K562 (cell line): ENCODE measurements at regions not wholly inside any gene's neighbourhood (a gene's known extent, or its start where the extent isn't known, plus 50 kb on each side); places are given as distances from the start of the nearest gene placed in this dataset.
A peak's percentile ranks its signal among the peaks of the same experiment; 100 is the strongest.

Source experiments
- HMBOX1 ChIP-seq: sonication (generic); IDR thresholded peaks from 2 replicates; pipeline ENCODE4 v1.6.1; 2016
- IRF2 ChIP-seq: sonication (generic); formaldehyde crosslinking; IDR thresholded peaks from 2 replicates; pipeline ENCODE4 v1.8.1; 2022; ENCODE audit warnings: mild to moderate bottlenecking, missing genetic modification reagents
- MECOM ChIP-seq: fragments of 250-450 bp; sonication (Bioruptor Pico); IDR thresholded peaks from 2 replicates; pipeline ENCODE4 v1.8.0; 2022; ENCODE audit warnings: inconsistent platforms
- MYC ChIP-seq, 2 experiments: fragments of 250-450 bp in 1 of 2; sonication (Bioruptor Pico) in 1 of 2; IDR thresholded peaks; 2 replicates each; pipeline versions ENCODE4 v1.5.1 to v1.6.1; 2012 to 2021; ENCODE audit warnings: low read depth in 2 of 2, borderline replicate concordance in 1 of 2, improper control_type of control experiment in 1 of 2, low read length in 1 of 2, mild to moderate bottlenecking in 1 of 2, moderate library complexity in 1 of 2
- NFYB ChIP-seq: IDR thresholded peaks from 2 replicates; pipeline ENCODE4 v1.6.1; 2011; ENCODE audit warnings: mild to moderate bottlenecking, moderate library complexity; ENCODE audit not compliant: insufficient read length; ENCODE audit errors: extremely low read depth
- PKNOX1 ChIP-seq: fragments of 450-650 bp; IDR thresholded peaks from 2 replicates; pipeline ENCODE4 v1.6.1; 2016
- PYGO2 ChIP-seq: fragments of 450-650 bp; IDR thresholded peaks from 2 replicates; pipeline ENCODE4 v1.6.1; 2016; ENCODE audit warnings: mild to moderate bottlenecking, missing genetic modification characterization, moderate library complexity, missing compliant biosample characterization
- RAD51 ChIP-seq: fragments of 450-650 bp; IDR thresholded peaks from 2 replicates; pipeline ENCODE4 v1.7.1; 2016; ENCODE audit warnings: low read depth, mild to moderate bottlenecking, borderline replicate concordance
- REST ChIP-seq, 2 experiments: fragments of 450-650 bp; formaldehyde crosslinking in 1 of 2; IDR thresholded peaks; 2 replicates each; pipeline versions ENCODE4 v1.4.0 to v1.6.1; 2014 to 2020; ENCODE audit warnings: mild to moderate bottlenecking in 2 of 2, borderline replicate concordance in 1 of 2, low read depth in 1 of 2
- SRF ChIP-seq, 2 experiments: fragments of 250-450, 450-650 bp in 1 of 2; sonication (Bioruptor Pico) in 1 of 2; sonication (generic) in 1 of 2; formaldehyde crosslinking; IDR thresholded peaks; 2 replicates each; pipeline versions ENCODE4 v1.5.0 to v1.5.1; 2020 to 2022; ENCODE audit warnings: mild to moderate bottlenecking in 1 of 2, missing genetic modification reagents in 1 of 2
- ZFP91 ChIP-seq: sonication (generic); formaldehyde crosslinking; IDR thresholded peaks from 2 replicates; pipeline ENCODE4 v1.8.0; 2022; ENCODE audit warnings: mild to moderate bottlenecking, missing genetic modification reagents
- ZNF274 ChIP-seq: IDR thresholded peaks from 2 replicates; pipeline ENCODE4 v1.6.1; 2011; ENCODE audit warnings: low read depth, mild to moderate bottlenecking, low read length, moderate library complexity, borderline replicate concordance
- TF ChIP-seq, protein P1 (sequence below): sonication (generic); formaldehyde crosslinking; IDR thresholded peaks from 2 replicates; pipeline ENCODE4 v1.8.1; 2022; ENCODE audit warnings: missing genetic modification reagents

DNA sequence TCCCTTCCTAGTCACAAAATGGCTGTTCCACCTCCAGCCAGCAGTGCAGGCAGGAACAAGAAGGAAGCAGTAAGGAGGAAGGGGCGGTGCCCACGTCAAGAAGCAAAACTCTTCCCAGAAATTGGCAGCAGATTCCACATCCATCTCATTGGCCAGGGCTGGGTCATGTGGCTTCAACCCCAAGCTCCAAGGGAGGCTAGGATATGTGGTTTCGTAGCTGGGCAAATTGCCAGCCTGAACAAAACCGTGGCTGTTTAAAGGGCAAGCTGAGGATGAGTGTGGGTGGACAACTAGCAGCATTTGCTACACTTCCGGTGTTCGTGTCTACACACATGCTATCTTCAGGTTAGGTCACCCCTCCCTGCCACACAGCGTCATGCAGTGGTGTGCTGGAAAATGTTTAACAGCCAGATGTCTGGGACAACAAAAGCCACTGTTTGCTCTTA, 92.1 kb upstream of the MAP1B start (continued):
- TF ChIP-seq NFYB: peak; percentile 82
- peak in 1 of 2 experiments; percentile 65; a peak in 1 of 4 replicates for TF ChIP-seq SRF (CRISPR knock-in tag; IDR thresholded peaks at IDR 0.05)
- no peak for TF ChIP-seq MECOM (CRISPR knock-in tag)
- no peak for TF ChIP-seq ZNF274
- 0 out of 2 replicates have a peak, but pooled peaks have one; percentile 22 for TF ChIP-seq MYC (IDR thresholded peaks at IDR 0.05; ENCODE audit: low read depth, low read length)
- TF ChIP-seq MYC (CRISPR knock-in tag; IDR thresholded peaks at IDR 0.05; ENCODE audit: borderline replicate concordance, low read depth): no peak
- peak; percentile 33; the same call in 1 of the 2 replicates for TF ChIP-seq HMBOX1
- peak; percentile 14; the same call in 1 of the 2 replicates for TF ChIP-seq REST (IDR thresholded peaks at IDR 0.05; ENCODE audit: borderline replicate concordance)
- no peak for TF ChIP-seq REST (CRISPR knock-in tag; IDR thresholded peaks at IDR 0.05; ENCODE audit: low read depth)
- 0 out of 2 replicates have a peak, but pooled peaks have one; percentile 39 for TF ChIP-seq PYGO2 (tag)
- TF ChIP-seq, protein P1, sequence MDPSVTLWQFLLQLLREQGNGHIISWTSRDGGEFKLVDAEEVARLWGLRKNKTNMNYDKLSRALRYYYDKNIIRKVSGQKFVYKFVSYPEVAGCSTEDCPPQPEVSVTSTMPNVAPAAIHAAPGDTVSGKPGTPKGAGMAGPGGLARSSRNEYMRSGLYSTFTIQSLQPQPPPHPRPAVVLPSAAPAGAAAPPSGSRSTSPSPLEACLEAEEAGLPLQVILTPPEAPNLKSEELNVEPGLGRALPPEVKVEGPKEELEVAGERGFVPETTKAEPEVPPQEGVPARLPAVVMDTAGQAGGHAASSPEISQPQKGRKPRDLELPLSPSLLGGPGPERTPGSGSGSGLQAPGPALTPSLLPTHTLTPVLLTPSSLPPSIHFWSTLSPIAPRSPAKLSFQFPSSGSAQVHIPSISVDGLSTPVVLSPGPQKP (CRISPR knock-in tag): no peak
- 0 out of 2 replicates have a peak, but pooled peaks have one; percentile 63 for TF ChIP-seq ZFP91
- no peak for TF ChIP-seq IRF2 (CRISPR knock-in tag)
- TF ChIP-seq PKNOX1: 0 out of 2 replicates have a peak, but pooled peaks have one; percentile 6
- TF ChIP-seq RAD51: peak; percentile 75
